ENCODE measurements at regions not wholly inside any gene's neighbourhood (a gene's known extent, or its start where the extent isn't known, plus 50 kb on each side); places are given as distances from the start of the nearest gene placed in this dataset.

DNA sequence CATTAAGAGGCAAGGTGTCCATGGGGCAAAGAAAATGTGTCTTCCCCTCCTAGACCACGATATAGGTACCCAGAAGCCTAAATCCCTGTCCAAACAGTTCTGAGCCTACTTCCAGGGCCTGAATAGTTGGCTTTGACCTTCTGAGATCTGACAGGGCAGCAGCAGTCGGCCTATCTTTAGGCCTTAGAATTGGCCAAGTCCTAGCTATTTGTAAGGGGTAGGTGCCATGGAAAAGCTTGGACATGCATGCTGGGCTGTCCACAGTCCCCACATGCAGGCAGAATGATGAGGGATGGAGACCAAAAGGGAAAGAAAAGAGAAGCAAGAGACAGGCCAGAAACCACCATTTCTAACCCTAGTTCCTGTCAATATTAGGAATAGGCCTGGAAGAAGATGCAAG lies 346.1 kb downstream of the ANXA1 start:
- ChIA-PET POLR2A (no interaction called here), CTCF (no interaction called here)
- no peak overlapping the region for H3K4me2 ChIP-seq (ENCODE audit: insufficient read depth, low read length)
- no peaks in the 10 kb centered on the region for H3K4me1 ChIP-seq (ENCODE audit: control insufficient read depth, extremely low read depth, insufficient read depth, low read length)
- no TSS peak for BruUV-seq (replicated peaks)
- no peaks in the 10 kb centered on the region for H4K20me1 ChIP-seq (replicated peaks; ENCODE audit: control insufficient read depth, extremely low read depth, insufficient read depth, low read length)
- no peak overlapping the region for H2AFZ ChIP-seq (ENCODE audit: low read depth, low read length)
- no peak overlapping the region for H3K4me3 ChIP-seq (replicated peaks in 1 of 3; ENCODE audit: insufficient read depth in 1 of 3, low read depth in 1 of 3, low read length in 3 of 3)
- TF ChIP-seq MYC (IDR thresholded peaks at IDR 0.05; ENCODE audit: low read depth, low read length) (no peak), GATA2 (IDR thresholded peaks at IDR 0.05; ENCODE audit: insufficient read depth, insufficient read length, low read depth, low read length) (no peak)
- DNase-seq (ENCODE audit: low read depth, low spot score) (no peak), FAIRE-seq (no peak)
- H3K36me3 ChIP-seq (ENCODE audit: control insufficient read depth in 2 of 2, extremely low read depth in 1 of 2, insufficient read depth in 2 of 2, low read length in 2 of 2), result no peaks in the 10 kb centered on the region
- H3K27me3 ChIP-seq (ENCODE audit: control insufficient read depth in 2 of 2, insufficient read depth in 2 of 2, low read length in 2 of 2), result no peaks in the 10 kb centered on the region
- H3K9ac ChIP-seq (replicated peaks; ENCODE audit: extremely low read depth, insufficient read depth, low read length), result no peak overlapping the region
- no peaks in the 10 kb centered on the region for H3K9me3 ChIP-seq (replicated peaks; ENCODE audit: control insufficient read depth, insufficient read depth, low read length)
- no peaks in the 10 kb centered on the region for H3K79me2 ChIP-seq (ENCODE audit: control insufficient read depth, insufficient read depth, low read length)
- intact Hi-C loops (cut with micrococcal nuclease), result no loop called here
- H3K27ac ChIP-seq (ENCODE audit: insufficient read depth, low read depth, low read length), result no peak overlapping the region
- no peaks in the 10 kb centered on the region for H3K9me1 ChIP-seq (replicated peaks; ENCODE audit: control insufficient read depth, extremely low read depth, insufficient read depth, low read length)
- dilution Hi-C loops (cut with MboI; ENCODE audit: extremely low pct_ligation_motif_present, low sequenced_read_pairs), result no loop called here

DNA sequence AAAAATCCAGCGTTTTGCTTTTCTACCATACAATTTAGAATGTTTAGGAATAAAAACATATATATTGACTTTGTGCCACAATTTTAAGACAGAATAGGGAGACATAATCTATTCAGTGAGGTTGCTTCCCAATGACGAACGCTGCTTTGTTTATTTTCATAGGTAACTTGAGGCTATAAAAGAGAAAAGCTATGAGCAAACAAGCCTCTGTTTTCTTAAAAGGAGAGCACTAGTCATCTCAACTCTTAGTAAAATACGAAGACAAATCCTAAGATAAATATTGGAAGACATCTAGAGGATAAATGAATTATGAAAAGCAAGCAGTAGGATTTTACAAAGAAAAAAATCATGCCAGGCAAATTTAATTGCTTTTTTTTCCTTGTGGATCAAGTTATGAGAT lies 363.6 kb downstream of the ANXA1 start:
- FAIRE-seq, result no peak

More for the DNA sequence above, 363.6 kb downstream of the ANXA1 start:
- Histone ChIP-seq H3K36me3 (ENCODE audit: control insufficient read depth in 2 of 2, extremely low read depth in 1 of 2, insufficient read depth in 2 of 2, low read length in 2 of 2) (no peaks in the 10 kb centered on the region), H3K27ac (ENCODE audit: insufficient read depth, low read depth, low read length) (no peak overlapping the region), H3K9me3 (replicated peaks; ENCODE audit: control insufficient read depth, insufficient read depth, low read length) (no peaks in the 10 kb centered on the region), H2AFZ (ENCODE audit: low read depth, low read length) (no peak overlapping the region), H4K20me1 (replicated peaks; ENCODE audit: control insufficient read depth, extremely low read depth, insufficient read depth, low read length) (no peaks in the 10 kb centered on the region), H3K4me1 (ENCODE audit: control insufficient read depth, extremely low read depth, insufficient read depth, low read length) (no peaks in the 10 kb centered on the region), H3K4me3 (replicated peaks in 1 of 3; ENCODE audit: insufficient read depth in 1 of 3, low read depth in 1 of 3, low read length in 3 of 3) (no peak overlapping the region), H3K9me1 (replicated peaks; ENCODE audit: control insufficient read depth, extremely low read depth, insufficient read depth, low read length) (no peaks in the 10 kb centered on the region), H3K27me3 (ENCODE audit: control insufficient read depth in 2 of 2, insufficient read depth in 2 of 2, low read length in 2 of 2) (no peaks in the 10 kb centered on the region), H3K9ac (replicated peaks; ENCODE audit: extremely low read depth, insufficient read depth, low read length) (no peak overlapping the region), H3K4me2 (ENCODE audit: insufficient read depth, low read length) (no peak overlapping the region), H3K79me2 (ENCODE audit: control insufficient read depth, insufficient read depth, low read length) (no peaks in the 10 kb centered on the region)
- BruUV-seq (replicated peaks), result no TSS peak
- TF ChIP-seq FOS (IDR thresholded peaks at IDR 0.05; ENCODE audit: borderline replicate concordance, insufficient read depth, low read length), result no peak
- TF ChIP-seq GATA2 (IDR thresholded peaks at IDR 0.05; ENCODE audit: insufficient read depth, insufficient read length, low read depth, low read length), result no peak
- TF ChIP-seq, protein P1, sequence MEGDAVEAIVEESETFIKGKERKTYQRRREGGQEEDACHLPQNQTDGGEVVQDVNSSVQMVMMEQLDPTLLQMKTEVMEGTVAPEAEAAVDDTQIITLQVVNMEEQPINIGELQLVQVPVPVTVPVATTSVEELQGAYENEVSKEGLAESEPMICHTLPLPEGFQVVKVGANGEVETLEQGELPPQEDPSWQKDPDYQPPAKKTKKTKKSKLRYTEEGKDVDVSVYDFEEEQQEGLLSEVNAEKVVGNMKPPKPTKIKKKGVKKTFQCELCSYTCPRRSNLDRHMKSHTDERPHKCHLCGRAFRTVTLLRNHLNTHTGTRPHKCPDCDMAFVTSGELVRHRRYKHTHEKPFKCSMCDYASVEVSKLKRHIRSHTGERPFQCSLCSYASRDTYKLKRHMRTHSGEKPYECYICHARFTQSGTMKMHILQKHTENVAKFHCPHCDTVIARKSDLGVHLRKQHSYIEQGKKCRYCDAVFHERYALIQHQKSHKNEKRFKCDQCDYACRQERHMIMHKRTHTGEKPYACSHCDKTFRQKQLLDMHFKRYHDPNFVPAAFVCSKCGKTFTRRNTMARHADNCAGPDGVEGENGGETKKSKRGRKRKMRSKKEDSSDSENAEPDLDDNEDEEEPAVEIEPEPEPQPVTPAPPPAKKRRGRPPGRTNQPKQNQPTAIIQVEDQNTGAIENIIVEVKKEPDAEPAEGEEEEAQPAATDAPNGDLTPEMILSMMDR (IDR thresholded peaks at IDR 0.05; ENCODE audit: extremely low read depth in 1 of 2, insufficient read depth in 1 of 2, low read depth in 1 of 2, low read length in 2 of 2), result no peak
- TF ChIP-seq, protein P2, sequence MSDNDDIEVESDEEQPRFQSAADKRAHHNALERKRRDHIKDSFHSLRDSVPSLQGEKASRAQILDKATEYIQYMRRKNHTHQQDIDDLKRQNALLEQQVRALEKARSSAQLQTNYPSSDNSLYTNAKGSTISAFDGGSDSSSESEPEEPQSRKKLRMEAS (IDR thresholded peaks at IDR 0.05; ENCODE audit: insufficient read depth, insufficient read length), result no peak
- TF ChIP-seq POLR2A (IDR thresholded peaks at IDR 0.05; ENCODE audit: low read depth, low read length), result no peak
- no peak for TF ChIP-seq MYC (IDR thresholded peaks at IDR 0.05; ENCODE audit: low read depth, low read length)
- no peak for TF ChIP-seq JUN (IDR thresholded peaks at IDR 0.05; ENCODE audit: borderline replicate concordance, insufficient read depth, insufficient read length, low read depth)
- no peak for TF ChIP-seq POLR2AphosphoS5 (IDR thresholded peaks at IDR 0.05; ENCODE audit: insufficient read depth, low read depth, low read length)
- TF ChIP-seq EZH2 (IDR thresholded peaks at IDR 0.05; ENCODE audit: borderline replicate concordance, low read depth, low read length, severe bottlenecking), result no peak
- dilution Hi-C loops (cut with MboI; ENCODE audit: extremely low pct_ligation_motif_present, low sequenced_read_pairs), result no loop called here
- DNase-seq (ENCODE audit: low read depth, low spot score), result no peak
- POLR2A ChIA-PET, result no interaction called here
- CTCF ChIA-PET, result no interaction called here
- intact Hi-C loops (cut with micrococcal nuclease), result no loop called here

Measured in endothelial cell of umbilical vein (primary cell).